HCT116 (cell line): ENCODE measurements at regions not wholly inside any gene's neighbourhood (a gene's known extent, or its start where the extent isn't known, plus 50 kb on each side); places are given as distances from the start of the nearest gene placed in this dataset.

Source experiments
- ATAC-seq: fragments of 200-7000 bp; cut with Tn5 transposase; 2 replicates; pipeline ENCODE4 v1.9.1; 2020; ENCODE audit warnings: mild to moderate bottlenecking, moderate library complexity
- BruUV-seq: library from RNA; stranded (reverse); fragments of 400-500 nt; replicated peaks from 2 replicates; lab custom pipeline; 2021; lab: Mats Ljungman, UMichigan
- CTCF ChIA-PET: fragments of 300-600 bp; sonication (Branson Sonifier 250); formaldehyde crosslinking; loops from one replicate; lab custom pipeline; 2021; ENCODE audit warnings: antibody characterized with exemption; lab: Charles Lee
- POLR2A ChIA-PET: fragments of 300-600, 350-600 bp; sonication (Branson Sonifier 250); formaldehyde crosslinking; loops from one replicate; lab custom pipeline; 2021; ENCODE audit warnings: antibody characterized with exemption; lab: Charles Lee
- RAD21 ChIA-PET, 2 experiments: fragments of 300-600 bp; sonication (Branson Sonifier 250); formaldehyde crosslinking; loops; one replicate each; lab custom pipeline; 2023; ENCODE audit warnings: low total read pairs in 2 of 2; ENCODE audit not compliant: uncharacterized antibody in 2 of 2, unreplicated experiment in 2 of 2, low non-redundant PET in 1 of 2; lab: Charles Lee
- DNase-seq: peaks from one replicate; pipeline ENCODE4 v3.0.0-alpha.2; 2010; ENCODE audit warnings: low read depth, low spot score
- H2AFZ ChIP-seq: fragments of 200-600 bp; shearing (Covaris generic), sonication (generic); 2 replicates; pipeline ENCODE4 v1.6.1; 2017; ENCODE audit warnings: low read depth, mixed run types, mixed read lengths, antibody characterized with exemption, low read length; ENCODE audit not compliant: poor library complexity, severe bottlenecking
- H3K27ac ChIP-seq: 2 replicates; pipeline ENCODE4 v1.5.1; 2012; ENCODE audit warnings: low read depth, low read length
- H3K27me3 ChIP-seq: fragments of 200-600 bp; sonication (generic); 2 replicates; pipeline ENCODE4 v1.6.1; 2016; ENCODE audit warnings: mixed run types, low read length, mixed read lengths; ENCODE audit not compliant: insufficient read depth
- H3K36me3 ChIP-seq, 2 experiments: fragments of 200-500 bp in 1 of 2; fragments of 200-600 bp in 1 of 2; sonication (Bioruptor generic) in 1 of 2; sonication (generic) in 1 of 2; 2 replicates each; pipeline versions ENCODE4 v1.5.1 to v1.6.1; 2014 to 2016; ENCODE audit warnings: low read length in 2 of 2, inconsistent platforms in 1 of 2, mixed read lengths in 1 of 2, mixed run types in 1 of 2; ENCODE audit not compliant: insufficient read depth in 2 of 2, control insufficient read depth in 1 of 2
- H3K4me1 ChIP-seq, 2 experiments: fragments of 200-600 bp in 1 of 2; sonication (generic) in 1 of 2; 2 replicates each; pipeline versions ENCODE4 v1.5.1 to v1.6.1; 2012 to 2017; ENCODE audit warnings: low read length in 2 of 2, inconsistent platforms in 1 of 2, mild to moderate bottlenecking in 1 of 2, mixed read lengths in 1 of 2, mixed run types in 1 of 2, moderate library complexity in 1 of 2; ENCODE audit not compliant: insufficient read depth in 2 of 2, control insufficient read depth in 1 of 2
- H3K4me2 ChIP-seq: fragments of 200-600 bp; sonication (generic); 2 replicates; pipeline ENCODE4 v1.6.1; 2017; ENCODE audit warnings: mixed run types, low read length, mixed read lengths
- H3K4me3 ChIP-seq, 2 experiments: fragments of 200-600 bp in 1 of 2; sonication (generic) in 1 of 2; replicated peaks in 1 of 2; 2 replicates each; pipeline ENCODE4 v1.5.1; 2011 to 2016; ENCODE audit warnings: low read length in 2 of 2, control low read depth in 1 of 2, low read depth in 1 of 2, mild to moderate bottlenecking in 1 of 2, mixed read lengths in 1 of 2, mixed run types in 1 of 2
- H3K79me2 ChIP-seq: fragments of 200-600 bp; sonication (generic); 2 replicates; pipeline ENCODE4 v1.6.1; 2017; ENCODE audit warnings: mild to moderate bottlenecking, mixed run types, low read length, moderate library complexity, mixed read lengths; ENCODE audit not compliant: insufficient read depth
- H3K9ac ChIP-seq: fragments of 200-600 bp; sonication (generic); 2 replicates; pipeline ENCODE4 v1.6.1; 2016; ENCODE audit warnings: low read length, mixed read lengths
- H3K9me2 ChIP-seq: fragments of 200-600 bp; sonication (generic), shearing (Covaris generic); 2 replicates; pipeline ENCODE4 v1.6.1; 2017; ENCODE audit warnings: mixed run types, mild to moderate bottlenecking, moderate library complexity; ENCODE audit not compliant: insufficient read depth
- H3K9me3 ChIP-seq, 2 experiments: fragments of 200-500 bp in 1 of 2; fragments of 200-600 bp in 1 of 2; sonication (Bioruptor generic) in 1 of 2; sonication (generic) in 1 of 2; 2 replicates each; pipeline ENCODE4 v1.6.1; 2014 to 2017; ENCODE audit warnings: low read length in 2 of 2, mixed read lengths in 2 of 2, inconsistent platforms in 1 of 2, low read depth in 1 of 2, mild to moderate bottlenecking in 1 of 2, mixed run types in 1 of 2, moderate library complexity in 1 of 2; ENCODE audit not compliant: control insufficient read depth in 1 of 2, insufficient read depth in 1 of 2
- H4K20me1 ChIP-seq: fragments of 200-600 bp; sonication (generic), shearing (Covaris generic); 2 replicates; pipeline ENCODE4 v1.6.1; 2017; ENCODE audit warnings: mixed run types, mild to moderate bottlenecking, moderate library complexity; ENCODE audit not compliant: insufficient read depth
- ATF3 ChIP-seq: IDR thresholded peaks from 2 replicates; pipeline ENCODE4 v1.6.1; 2012
- CBX3 ChIP-seq: IDR thresholded peaks from 2 replicates; pipeline ENCODE4 v1.6.1; 2012; ENCODE audit warnings: low read depth
- CEBPB ChIP-seq: IDR thresholded peaks from 2 replicates; pipeline ENCODE4 v1.6.1; 2012; ENCODE audit warnings: low read depth
- EGR1 ChIP-seq: IDR thresholded peaks from 2 replicates; pipeline ENCODE4 v1.6.1; 2012; ENCODE audit warnings: low read depth
- ELF1 ChIP-seq: IDR thresholded peaks from 2 replicates; pipeline ENCODE4 v1.6.1; 2012; ENCODE audit warnings: low read depth, borderline replicate concordance
- EZH2phosphoT487 ChIP-seq: fragments of 200-600 bp; IDR thresholded peaks from 2 replicates; pipeline ENCODE4 v1.6.1; 2018; ENCODE audit warnings: antibody characterized with exemption, borderline replicate concordance
- FOSL1 ChIP-seq: IDR thresholded peaks from 2 replicates; pipeline ENCODE4 v1.6.1; 2012; ENCODE audit warnings: low read depth
- JUND ChIP-seq: IDR thresholded peaks from 2 replicates; pipeline ENCODE4 v1.6.1; 2012
- MAX ChIP-seq: IDR thresholded peaks from 2 replicates; pipeline ENCODE4 v1.6.1; 2012
- POLR2A ChIP-seq: IDR thresholded peaks from 2 replicates; pipeline ENCODE4 v1.7.0; 2011; ENCODE audit warnings: borderline replicate concordance; ENCODE audit not compliant: insufficient read depth, insufficient read length; ENCODE audit errors: extremely low read depth
- POLR2AphosphoS5 ChIP-seq: IDR thresholded peaks from 2 replicates; pipeline ENCODE4 v1.6.1; 2011; ENCODE audit warnings: mild to moderate bottlenecking, low read depth, low read length, moderate library complexity
- RAD21 ChIP-seq: IDR thresholded peaks from 2 replicates; pipeline ENCODE4 v1.6.1; 2012; ENCODE audit warnings: low read depth, mild to moderate bottlenecking
- REST ChIP-seq: IDR thresholded peaks from 2 replicates; pipeline ENCODE4 v1.6.1; 2012; ENCODE audit warnings: low read depth
- SRF ChIP-seq: IDR thresholded peaks from 2 replicates; pipeline ENCODE4 v1.6.1; 2012; ENCODE audit warnings: low read depth
- TCF7L2 ChIP-seq: IDR thresholded peaks from 2 replicates; pipeline ENCODE4 v1.7.0; 2011; ENCODE audit warnings: borderline replicate concordance, inconsistent platforms; ENCODE audit not compliant: insufficient read depth, insufficient read length; ENCODE audit errors: extremely low read depth
- YY1 ChIP-seq: IDR thresholded peaks from 2 replicates; pipeline ENCODE4 v1.6.1; 2011; ENCODE audit warnings: low read length, low read depth, moderate library complexity, mild to moderate bottlenecking; ENCODE audit not compliant: insufficient replicate concordance; ENCODE audit errors: extremely low read depth
- ZBTB33 ChIP-seq: IDR thresholded peaks from 2 replicates; pipeline ENCODE4 v1.6.1; 2011; ENCODE audit warnings: mild to moderate bottlenecking, low read length, moderate library complexity; ENCODE audit not compliant: insufficient replicate concordance; ENCODE audit errors: extremely low read depth
- ZFX ChIP-seq: fragments of 450-650 bp; IDR thresholded peaks from 2 replicates; pipeline ENCODE4 v1.6.1; 2017
- ZNF274 ChIP-seq: fragments of 200-500 bp; sonication (Bioruptor generic); IDR thresholded peaks from 2 replicates; pipeline ENCODE4 v1.6.1; 2014; ENCODE audit warnings: mild to moderate bottlenecking, low read depth, low read length, inconsistent platforms
- intact Hi-C: fragments of 100-400 bp; cut with micrococcal nuclease; formaldehyde crosslinking; loops from 2 replicates; pipeline ENCODE4 v1.10.0; 2022

- Histone ChIP-seq H3K4me3 (no peak overlapping the region), H3K4me1 (no peaks in the 10 kb centered on the region), H3K79me2 (no peaks in the 10 kb centered on the region), H3K4me2 (no peak overlapping the region), H3K9me2 (no peaks in the 10 kb centered on the region)
- CTCF ChIA-PET: no interaction called here
- DNase-seq: no peak
- TF ChIP-seq YY1 (no peak), ZNF274 (no peak), REST (no peak), ATF3 (no peak), POLR2AphosphoS5 (no peak), CBX3 (no peak), POLR2A (no peak), EGR1 (no peak), ZBTB33 (no peak), EZH2phosphoT487 (no peak), TCF7L2 (no peak), JUND (no peak), FOSL1 (no peak), CEBPB (no peak), RAD21 (no peak), ELF1 (no peak), MAX (no peak), SRF (no peak), ZFX (no peak)
- TF ChIP-seq, all 23 proteins: peak for 0
- Histone ChIP-seq H4K20me1 (no peaks in the 10 kb centered on the region), H3K27ac (no peak overlapping the region), H3K9me3 (no peaks in the 10 kb centered on the region), H3K27me3 (no peaks in the 10 kb centered on the region), H3K9ac (no peak overlapping the region), H3K36me3 (no peaks in the 10 kb centered on the region), H2AFZ (no peak overlapping the region)
- no peak for ATAC-seq
- intact Hi-C loops: no loop called here
- no TSS peak for BruUV-seq
- ChIA-PET RAD21 (no interaction called here), POLR2A (no interaction called here)
Observed at GRCh38 chr1:191699343-191699742, 458.9 kb upstream of the RGS18 start.
